RCC 7860 (cell line): ENCODE measurements at regions not wholly inside any gene's neighbourhood (a gene's known extent, or its start where the extent isn't known, plus 50 kb on each side); places are given as distances from the start of the nearest gene placed in this dataset.
A peak's percentile ranks its signal among the peaks of the same experiment; 100 is the strongest.
"Not testable (repeated sequence)": the region's sequence is repeated elsewhere in the genome, so short reads cannot be mapped to it uniquely, and the experiment has no call there.

Experiments
- DNase-seq: peaks from one replicate; pipeline ENCODE4 v3.0.0-alpha.2; 2015; ENCODE audit warnings: low spot score
- FAIRE-seq: peaks from 2 replicates; lab custom pipeline; 2012; peaks lifted over from hg19 to GRCh38; lab: Jason Lieb, UNC

DNA sequence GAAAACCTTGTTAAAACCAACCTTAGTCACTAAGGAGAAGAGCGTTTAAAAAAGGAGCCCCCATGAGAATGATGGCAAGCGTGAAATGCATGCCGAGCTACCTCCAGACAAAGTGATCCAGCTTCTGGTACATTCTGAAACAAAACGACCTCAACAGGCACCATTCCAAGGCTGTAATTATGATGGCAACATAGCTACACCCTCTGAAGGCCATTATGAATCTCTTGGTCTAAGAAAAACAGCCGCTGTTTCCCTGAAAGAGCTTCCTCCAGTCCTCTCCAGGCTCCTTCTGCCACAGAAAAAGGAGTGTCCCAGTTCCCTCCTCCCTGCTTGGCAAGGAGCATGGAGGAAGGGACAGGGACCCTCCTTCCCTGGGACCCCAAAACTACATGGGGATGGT lies 50.0 kb upstream of the ABLIM1 start:
- no peak for FAIRE-seq
- DNase-seq, result no peak

DNA sequence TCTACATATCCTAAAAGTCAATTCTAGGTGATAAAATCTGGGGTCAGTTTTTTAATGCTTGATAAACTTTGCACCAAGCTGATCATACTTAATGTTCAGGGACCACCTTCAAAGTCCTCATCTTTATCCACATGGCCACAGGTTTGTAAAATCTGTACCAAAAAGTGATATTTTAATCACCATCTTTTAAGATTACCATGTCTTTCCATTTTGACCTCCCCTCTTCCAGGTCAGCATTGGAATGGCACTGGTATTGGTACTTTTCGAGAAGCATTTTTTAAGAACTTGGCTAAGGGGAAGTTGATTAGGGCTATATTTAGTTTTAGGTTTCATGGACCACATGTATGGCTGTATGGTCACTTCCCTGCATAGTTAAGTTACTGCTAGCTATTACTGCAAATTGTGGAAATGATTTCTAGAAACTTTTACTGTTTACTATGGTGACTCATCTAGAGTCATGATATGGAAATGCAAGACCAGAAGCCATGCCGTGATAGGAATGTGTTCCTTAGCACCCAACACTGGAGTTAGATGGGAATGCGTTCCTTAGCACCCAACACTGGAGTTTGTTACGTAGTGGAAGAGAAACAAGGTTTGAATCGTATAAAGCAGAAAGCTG lies 50.8 kb upstream of the ABLIM1 start:
- FAIRE-seq (peak; percentile 94), DNase-seq (peak; percentile 95)

DNA sequence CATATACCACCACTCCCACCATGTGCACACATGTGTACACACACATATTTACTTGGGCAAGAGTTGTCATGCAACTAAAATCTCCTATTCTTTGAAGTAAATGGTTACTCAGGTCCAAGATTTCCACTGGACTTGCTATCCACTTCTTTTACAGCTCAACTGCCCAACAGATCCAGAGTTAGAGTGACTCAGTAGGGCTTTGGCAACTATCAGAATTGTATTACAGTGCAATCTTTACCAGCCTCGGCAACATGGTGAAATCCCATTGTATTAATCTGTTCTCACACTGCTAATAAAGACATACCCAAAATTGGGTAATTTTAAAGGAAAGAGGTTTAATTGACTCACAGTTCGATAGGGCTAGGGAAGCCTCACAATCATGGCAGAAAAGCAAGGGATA lies 51.9 kb upstream of the ABLIM1 start:
- DNase-seq (peak; percentile 22), FAIRE-seq (no peak)

DNA sequence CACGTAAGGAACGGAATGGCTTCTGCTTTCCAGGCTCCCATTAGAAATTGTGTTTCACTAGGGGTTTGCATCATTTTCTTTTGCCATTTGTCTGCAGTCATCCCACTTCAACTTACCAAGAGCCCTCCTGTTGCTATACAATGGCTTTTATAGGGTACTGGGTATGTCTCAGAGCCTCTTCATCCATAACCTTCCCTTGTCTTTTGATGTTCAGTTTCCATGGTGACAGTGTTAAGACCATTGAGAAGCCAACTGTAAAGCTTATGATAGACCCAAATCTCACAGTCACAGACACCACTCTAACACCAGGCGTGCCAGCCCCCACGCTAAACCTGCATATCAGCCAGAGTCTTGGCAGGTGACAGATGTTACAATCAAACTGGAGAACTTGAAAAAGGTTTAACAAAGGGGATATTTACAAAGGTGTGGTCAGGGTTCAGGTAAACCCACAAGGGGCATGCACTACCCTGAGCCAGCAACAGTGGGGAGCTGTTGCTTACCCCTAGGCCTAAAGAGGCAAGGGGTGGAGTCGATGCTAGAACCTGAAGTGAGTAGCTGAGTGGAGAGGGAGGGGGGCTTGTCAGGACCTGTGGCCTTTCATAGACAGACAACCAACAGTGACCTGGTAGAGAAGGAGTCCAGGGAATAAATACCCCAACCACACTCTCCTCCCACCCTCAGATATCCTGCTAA lies 53.2 kb upstream of the ABLIM1 start:
- DNase-seq, result no peak
- FAIRE-seq, result no peak

DNA sequence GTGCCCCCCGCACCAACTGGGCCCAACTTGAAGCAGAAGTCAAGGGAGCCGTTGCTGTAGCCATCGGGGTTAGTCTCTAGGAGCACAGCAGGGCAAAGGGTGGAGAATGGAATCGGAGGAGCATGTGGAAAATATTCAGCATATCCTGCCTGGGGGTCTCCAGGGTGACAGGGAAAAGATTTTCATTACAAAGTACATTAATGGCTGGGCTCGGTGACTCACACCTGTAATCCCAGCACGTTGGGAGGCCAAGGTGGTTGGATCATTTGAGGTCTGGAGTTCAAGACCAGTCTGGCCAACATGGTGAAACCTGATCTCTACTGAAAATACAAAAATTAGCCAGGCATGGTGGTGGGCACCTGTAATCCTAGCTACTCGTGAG lies 53.8 kb upstream of the ABLIM1 start:
- FAIRE-seq (no peak), DNase-seq (no peak)

DNA sequence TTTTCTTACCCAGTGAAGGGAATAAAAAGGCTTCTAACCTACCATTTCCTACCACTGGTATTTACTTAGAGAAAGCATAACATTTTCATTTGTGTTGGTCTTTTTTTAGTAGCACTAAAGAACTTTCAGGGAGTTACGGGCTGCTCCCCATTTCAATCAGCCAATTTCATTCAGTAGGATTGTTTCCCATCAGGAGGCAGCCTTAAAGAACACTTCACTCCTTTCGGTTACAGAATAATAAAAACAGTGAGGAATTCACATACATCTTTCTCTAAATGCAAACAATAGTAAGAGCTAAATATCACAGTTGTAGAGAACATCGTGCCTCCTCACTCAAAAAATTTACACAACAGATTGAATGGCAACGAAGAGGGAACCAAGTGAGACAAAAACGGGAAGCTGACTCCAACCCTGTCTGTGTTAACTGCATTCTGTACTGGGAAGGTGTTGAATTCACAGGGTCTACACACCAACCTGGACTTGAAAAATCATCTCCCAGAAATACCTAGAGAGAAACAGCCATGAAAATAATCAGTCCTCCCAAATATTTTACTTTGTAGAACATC lies 55.5 kb upstream of the ABLIM1 start:
- no peak for DNase-seq
- FAIRE-seq, result no peak

DNA sequence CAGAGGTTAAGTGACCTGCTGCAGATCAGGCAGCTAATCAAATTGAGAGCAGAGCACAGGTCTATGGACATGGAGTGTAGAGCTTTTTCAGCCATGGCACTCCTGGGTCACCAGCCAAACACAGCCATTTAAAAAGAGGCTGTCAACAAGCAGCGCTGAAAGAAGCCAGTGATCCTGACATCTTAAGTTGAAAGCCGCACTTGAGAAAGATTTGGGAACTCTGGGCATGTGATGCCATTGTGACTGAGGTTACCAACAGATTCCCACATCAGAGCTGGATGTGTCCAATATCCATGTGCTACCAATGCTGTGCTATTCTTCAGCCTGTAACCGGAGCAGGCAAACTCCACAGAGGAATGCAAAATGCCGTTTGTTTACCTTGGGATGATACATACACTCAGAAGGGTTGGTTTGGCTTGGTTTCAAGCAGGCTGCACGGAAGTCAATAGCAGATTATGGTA lies 56.2 kb upstream of the ABLIM1 start:
- DNase-seq (peak; percentile 63), FAIRE-seq (peak; percentile 45)

DNA sequence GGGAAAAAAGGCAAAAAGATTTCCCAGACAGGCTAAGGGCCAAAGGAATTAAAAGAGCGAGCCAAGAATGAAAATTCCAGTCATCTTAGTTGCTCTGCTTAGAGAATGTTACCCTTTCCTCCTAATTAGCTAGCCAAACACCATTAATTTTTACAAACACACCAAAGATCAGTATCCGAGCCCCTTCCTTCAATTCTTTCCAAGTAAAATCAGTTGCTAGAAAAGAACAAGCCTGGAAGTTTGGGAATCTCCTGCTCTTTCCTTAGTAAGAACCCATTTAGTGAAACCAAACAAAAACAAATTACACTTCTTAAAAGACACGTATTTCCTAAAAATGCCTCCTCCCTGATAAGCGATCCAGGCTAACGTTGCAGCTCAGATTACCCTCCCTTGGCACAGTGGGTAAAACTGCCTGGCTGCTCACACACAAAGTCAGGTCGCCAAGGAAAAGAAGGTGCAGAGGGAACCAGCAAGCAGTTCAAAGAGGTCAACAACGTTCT lies 57.1 kb upstream of the ABLIM1 start:
- no peak for DNase-seq
- no peak for FAIRE-seq

DNA sequence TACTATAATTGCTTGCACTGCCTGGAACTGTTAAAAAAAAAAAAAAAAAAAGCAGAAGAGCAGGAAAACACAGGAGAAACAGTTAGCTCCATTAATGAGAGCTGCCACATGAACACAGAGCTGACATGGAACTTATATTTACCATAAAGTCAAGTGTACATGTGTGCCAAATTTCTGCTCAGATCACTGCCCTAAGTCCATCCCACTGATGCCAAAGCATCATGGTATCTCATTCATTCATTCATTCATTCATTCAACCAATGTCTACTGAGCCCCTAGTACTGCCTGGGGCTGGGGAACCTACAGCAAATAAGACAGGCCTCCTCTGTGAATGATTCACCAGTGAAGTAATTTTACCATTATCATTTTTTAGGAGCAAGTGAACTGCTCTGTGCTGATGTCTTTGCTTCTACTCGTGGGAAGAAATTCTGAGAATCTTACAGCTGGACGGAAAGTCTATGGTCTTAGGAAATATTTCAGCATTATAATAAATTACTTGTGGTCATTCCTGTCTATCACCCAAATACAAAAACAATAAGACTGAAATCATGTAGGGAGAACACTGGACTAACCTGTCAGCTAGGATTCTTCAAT lies 58.8 kb upstream of the ABLIM1 start:
- no peak for DNase-seq
- no peak for FAIRE-seq

DNA sequence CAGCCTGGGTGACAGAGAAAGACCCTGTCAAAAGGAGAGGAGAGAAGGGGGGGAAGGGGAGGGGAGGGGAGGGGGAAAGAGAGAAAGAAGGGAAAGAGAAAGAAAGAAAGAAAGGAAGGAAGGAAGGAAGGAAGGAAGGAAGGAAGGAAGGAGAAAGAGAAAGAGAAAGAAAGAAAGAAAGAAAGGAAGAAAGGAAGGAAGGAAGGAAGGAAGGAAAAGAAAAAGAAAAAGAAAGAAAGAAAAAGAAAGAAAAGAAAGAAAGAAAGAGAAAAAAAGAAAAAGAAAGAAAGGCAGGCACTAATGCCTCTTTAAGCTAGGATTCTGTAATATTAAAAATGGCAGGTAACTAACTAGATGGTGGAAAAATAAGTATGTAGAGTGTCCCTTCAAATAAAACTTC lies 59.8 kb upstream of the ABLIM1 start:
- FAIRE-seq, DNase-seq: not testable (repeated sequence)

DNA sequence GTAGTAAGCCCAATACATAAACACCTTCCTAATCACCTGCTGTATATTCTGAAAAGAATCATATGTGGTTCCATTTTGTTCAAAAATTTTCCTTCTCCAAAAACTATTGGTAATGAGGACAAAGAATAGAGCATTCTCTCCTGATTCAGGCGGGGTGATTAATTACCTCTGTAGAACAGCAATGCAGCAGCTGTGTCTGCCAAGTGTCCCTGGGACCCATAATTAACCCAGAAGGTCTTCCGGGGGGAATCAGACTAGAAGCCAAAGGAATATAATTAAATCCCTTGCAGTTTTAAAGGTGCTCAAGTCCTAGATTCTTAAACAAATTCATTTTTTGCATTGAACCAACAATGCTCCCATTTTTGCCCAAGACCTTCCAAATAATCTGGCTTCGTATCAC lies 60.3 kb upstream of the ABLIM1 start:
- DNase-seq (no peak), FAIRE-seq (no peak)

DNA sequence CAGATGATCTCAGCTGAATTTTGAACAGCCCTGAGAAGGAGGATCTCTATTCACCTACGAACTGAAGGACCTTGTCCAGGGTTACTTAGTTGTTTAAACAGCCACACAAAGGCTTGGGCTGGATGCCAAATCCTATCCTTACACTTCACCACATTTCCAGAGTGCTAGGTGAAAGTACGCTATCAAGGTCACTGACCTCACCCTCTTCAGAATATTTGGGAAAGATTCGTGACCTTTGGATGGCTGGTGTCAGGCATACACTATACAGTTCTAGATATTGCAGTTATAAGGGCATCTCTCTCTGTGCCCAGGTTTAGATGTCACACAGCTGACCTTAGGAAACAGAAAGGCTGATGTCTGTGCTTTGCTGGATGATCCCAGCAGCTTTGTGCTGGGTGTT lies 61.2 kb upstream of the ABLIM1 start:
- FAIRE-seq, result no peak
- DNase-seq, result no peak

DNA sequence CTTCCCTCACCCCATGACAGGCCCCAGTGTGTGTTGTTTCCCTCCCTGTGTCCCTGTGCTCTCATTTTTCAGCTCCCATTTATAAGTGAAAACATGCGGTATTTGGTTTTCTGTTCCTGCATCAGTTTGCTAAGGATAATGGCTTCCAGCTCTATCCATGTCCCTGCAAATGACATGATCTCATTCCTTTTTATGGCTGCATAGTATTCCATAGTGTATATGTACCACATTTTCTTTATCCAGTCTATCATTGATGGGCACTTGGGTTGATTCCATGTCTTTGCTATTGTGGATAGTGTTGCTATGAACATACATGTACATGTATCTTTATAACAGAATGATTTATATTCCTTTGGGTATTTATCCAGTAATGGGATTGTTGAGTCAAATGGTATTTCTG lies 61.9 kb upstream of the ABLIM1 start:
- not testable (repeated sequence) for FAIRE-seq, DNase-seq

DNA sequence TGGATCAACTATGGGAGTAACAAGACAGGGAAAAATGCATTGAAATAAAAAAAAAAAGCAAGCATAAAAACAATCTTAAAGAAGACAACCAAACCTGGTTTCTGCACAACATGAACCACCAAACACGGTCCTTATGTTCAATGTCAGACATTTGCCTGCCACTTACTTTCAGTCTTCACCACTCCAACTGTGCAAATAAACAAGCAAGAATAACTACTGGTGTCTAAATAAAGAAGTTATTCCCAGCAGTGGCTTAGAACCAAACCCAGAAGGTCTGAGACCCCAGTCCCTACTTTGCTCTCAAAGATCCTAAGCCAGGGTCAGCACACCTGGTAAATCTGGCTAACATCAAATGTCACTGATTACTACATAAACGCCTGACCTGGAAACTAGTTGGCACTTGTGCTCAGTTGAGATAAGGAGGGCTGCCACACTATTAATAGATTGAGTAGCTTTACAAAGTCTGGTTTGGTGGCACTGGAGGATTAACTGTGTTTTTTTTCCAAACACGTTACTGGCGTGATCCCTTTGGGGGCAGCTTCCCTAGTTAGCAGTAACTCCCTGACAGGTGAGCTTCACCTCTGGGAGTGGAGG lies 62.7 kb upstream of the ABLIM1 start:
- FAIRE-seq, result no peak
- no peak for DNase-seq

DNA sequence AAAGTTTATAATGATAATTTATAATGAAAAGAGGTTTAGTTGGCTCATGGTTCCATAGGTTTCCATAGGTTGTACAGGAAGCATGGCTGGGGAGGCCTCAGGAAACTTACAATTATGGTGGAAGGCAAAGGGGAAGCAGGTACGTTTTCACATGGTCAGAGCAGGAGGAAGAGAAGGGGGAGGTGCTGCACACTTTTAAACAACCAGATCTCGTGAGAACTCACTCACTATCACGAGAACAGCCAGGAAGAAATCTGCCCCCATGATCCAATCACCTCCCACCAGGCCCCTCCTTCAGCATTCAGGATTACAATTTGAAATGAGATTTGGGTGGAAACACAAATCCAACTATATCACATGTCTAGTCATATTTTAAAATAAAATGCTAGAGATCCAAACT lies 64.1 kb upstream of the ABLIM1 start:
- DNase-seq, FAIRE-seq: not testable (repeated sequence)

DNA sequence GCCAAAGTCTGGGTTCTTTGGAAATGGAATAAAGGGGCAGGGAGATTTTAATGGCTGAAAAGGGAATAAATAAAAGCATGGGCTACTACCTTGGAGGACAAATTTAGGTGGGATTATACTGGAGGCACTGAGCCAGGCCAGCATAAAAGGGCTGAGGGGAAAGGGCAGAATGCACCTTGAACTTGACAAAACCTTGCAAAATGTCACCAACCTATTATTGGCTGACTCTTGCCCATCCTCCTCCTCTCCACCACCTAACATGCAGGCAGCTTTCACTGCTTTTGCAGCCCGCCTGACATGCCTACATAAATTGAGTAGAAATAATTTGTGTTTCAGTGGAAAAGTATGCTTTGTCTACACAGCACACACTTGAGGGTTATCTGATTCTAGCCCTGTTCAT lies 65.3 kb upstream of the ABLIM1 start:
- DNase-seq (no peak), FAIRE-seq (no peak)

DNA sequence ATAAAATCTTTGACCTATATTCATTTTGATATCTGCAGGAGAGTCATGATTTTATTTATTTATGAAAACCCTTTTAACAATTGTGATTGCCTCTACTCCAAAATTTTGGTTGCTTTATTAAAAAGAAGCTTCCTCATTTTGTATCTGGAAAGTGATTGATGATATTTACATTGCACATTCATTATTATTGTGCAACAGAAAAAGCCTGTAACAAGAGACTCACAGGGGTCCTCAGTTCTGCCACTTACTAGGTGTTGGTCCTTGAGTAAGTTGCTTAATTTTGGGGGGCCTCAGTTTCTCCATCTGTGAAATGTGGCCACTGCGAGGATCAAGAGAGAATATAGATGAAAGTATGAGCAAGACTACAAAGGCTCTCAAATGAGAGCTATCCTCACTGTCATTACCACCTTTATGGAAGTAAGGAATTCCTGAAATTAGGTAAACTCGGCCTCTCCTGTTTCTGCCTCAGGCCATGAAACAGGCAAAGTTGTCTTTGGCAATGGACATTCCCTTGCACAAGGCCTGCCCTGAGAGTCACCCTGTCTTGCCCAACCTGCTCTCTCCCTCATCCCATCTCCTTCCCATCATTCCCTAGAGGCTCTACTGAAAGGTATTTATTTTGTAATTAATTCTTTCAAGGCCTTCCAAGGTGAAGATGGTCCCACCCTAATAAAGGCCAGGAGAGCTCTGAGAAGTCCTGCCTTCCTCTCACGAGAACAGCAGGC lies 66.1 kb upstream of the ABLIM1 start:
- FAIRE-seq (no peak), DNase-seq (no peak)

DNA sequence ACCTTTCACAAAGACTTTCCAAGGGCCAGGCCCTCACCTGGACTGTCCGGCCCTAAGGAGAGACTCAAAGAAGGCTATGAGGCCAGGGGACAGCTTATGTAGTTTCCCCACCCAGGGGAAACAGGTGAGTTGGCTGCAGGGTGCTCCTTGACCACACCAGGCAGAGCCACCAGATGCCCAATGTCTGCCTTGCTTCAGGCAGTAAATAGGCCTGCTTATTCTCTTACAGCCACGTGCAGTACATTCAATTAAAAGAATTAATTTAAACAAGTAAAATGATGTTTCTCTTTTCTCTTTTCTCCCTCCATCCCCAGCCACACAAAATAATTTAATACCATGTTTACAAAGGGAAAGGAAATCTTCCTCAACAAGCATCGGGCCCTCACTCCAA lies 66.6 kb upstream of the ABLIM1 start:
- no peak for DNase-seq

DNA sequence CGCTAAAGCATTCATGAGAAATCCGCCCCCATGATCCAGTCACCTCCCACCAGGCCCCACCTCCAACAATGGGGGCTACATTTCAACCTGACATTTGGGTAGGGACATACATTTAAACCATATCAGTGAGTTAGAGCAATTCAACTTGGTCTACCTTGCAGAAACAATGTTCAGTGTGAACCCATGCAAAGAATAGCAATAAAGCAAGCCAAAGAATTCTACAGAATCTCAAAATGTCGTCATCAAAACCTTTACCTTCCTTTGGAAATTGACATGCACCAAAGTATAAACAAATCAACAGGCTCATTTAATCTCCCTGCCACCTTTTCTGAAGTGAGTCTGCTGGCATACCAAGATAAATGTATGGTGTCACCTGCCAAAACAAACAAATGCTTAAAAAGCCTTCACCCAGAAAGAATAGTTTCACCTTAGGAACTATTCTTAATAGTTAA lies 68.8 kb upstream of the ABLIM1 start:
- FAIRE-seq (no peak), DNase-seq (no peak)

More for the DNA sequence above, 66.6 kb upstream of the ABLIM1 start:
- FAIRE-seq, result no peak

DNA sequence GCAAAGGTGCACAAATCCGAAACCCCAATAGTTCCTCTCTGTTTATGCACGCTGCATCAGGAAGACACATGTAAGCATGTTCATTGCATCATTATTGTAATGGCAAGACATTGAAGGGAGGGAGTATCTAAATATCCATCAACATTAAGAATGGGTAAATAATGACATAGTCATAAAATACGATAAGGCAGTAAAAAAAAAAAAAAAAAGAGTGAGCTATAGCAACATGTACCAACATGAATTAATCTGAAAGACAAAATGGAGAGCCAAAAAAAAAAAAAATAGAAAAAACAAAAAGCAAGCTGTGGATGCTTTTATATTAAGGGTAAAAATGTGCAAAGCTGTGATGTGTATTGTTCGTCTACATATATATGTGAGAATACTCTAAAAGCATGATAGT lies 70.2 kb upstream of the ABLIM1 start:
- DNase-seq (no peak), FAIRE-seq (no peak)
